ENCODE measurements at regions not wholly inside any gene's neighbourhood (a gene's known extent, or its start where the extent isn't known, plus 50 kb on each side); places are given as distances from the start of the nearest gene placed in this dataset.

- Mint-ChIP-seq H3K9me3 (ENCODE audit: low read depth) (peaks cover 3% of the 10 kb centered on the region), H3K4me1 (ENCODE audit: low read depth) (peaks cover 3% of the 10 kb centered on the region), H3K4me3 (ENCODE audit: low read depth) (no peak overlapping the region), H3K27ac (no peak overlapping the region), H3K36me3 (ENCODE audit: insufficient read depth) (no peaks in the 10 kb centered on the region), H3K27me3 (no peaks in the 10 kb centered on the region)
- DNase-seq (ENCODE audit: low spot score, unreplicated experiment): no peak
- TF ChIP-seq CTCF (IDR thresholded peaks at IDR 0.05; ENCODE audit: unreplicated experiment): no peak
These were observed 59.9 kb upstream of the DTNBP1 start for GRCh38 chr6:15722731-15723130.

- no peak for DNase-seq (ENCODE audit: low spot score, unreplicated experiment)
- Mint-ChIP-seq H3K9me3 (ENCODE audit: low read depth) (peaks cover 24% of the 10 kb centered on the region), H3K4me1 (ENCODE audit: low read depth) (no peaks in the 10 kb centered on the region), H3K27ac (no peak overlapping the region), H3K36me3 (ENCODE audit: insufficient read depth) (peaks cover 6% of the 10 kb centered on the region), H3K4me3 (ENCODE audit: low read depth) (no peak overlapping the region), H3K27me3 (peaks cover 2% of the 10 kb centered on the region)
- no peak for TF ChIP-seq CTCF (IDR thresholded peaks at IDR 0.05; ENCODE audit: unreplicated experiment)
These were observed 54.1 kb upstream of the DTNBP1 start for GRCh38 chr6:15716889-15717288.

GRCh38 chr6:15715851-15716250 lies 53.0 kb upstream of the DTNBP1 start:
- no peaks in the 10 kb centered on the region for H3K4me1 Mint-ChIP-seq (ENCODE audit: low read depth)
- no peak overlapping the region for H3K27ac Mint-ChIP-seq
- H3K9me3 Mint-ChIP-seq (ENCODE audit: low read depth): peaks cover 24% of the 10 kb centered on the region
- no peak for TF ChIP-seq CTCF (IDR thresholded peaks at IDR 0.05; ENCODE audit: unreplicated experiment)
- DNase-seq (ENCODE audit: low spot score, unreplicated experiment): no peak
- H3K27me3 Mint-ChIP-seq: peaks cover 2% of the 10 kb centered on the region
- peaks cover 6% of the 10 kb centered on the region for H3K36me3 Mint-ChIP-seq (ENCODE audit: insufficient read depth)
- no peak overlapping the region for H3K4me3 Mint-ChIP-seq (ENCODE audit: low read depth)

GRCh38 chr6:15715060-15715459 lies 52.2 kb upstream of the DTNBP1 start:
- no peak for DNase-seq (ENCODE audit: low spot score, unreplicated experiment)

GRCh38 chr6:15714658-15715057 lies 51.8 kb upstream of the DTNBP1 start:
- H3K4me3 Mint-ChIP-seq (ENCODE audit: low read depth): no peak overlapping the region
- H3K36me3 Mint-ChIP-seq (ENCODE audit: insufficient read depth): peaks cover 6% of the 10 kb centered on the region
- peaks cover 2% of the 10 kb centered on the region for H3K27me3 Mint-ChIP-seq
- TF ChIP-seq CTCF (IDR thresholded peaks at IDR 0.05; ENCODE audit: unreplicated experiment): no peak
- no peak for DNase-seq (ENCODE audit: low spot score, unreplicated experiment)
- H3K27ac Mint-ChIP-seq: no peak overlapping the region
- H3K4me1 Mint-ChIP-seq (ENCODE audit: low read depth): no peaks in the 10 kb centered on the region
- peaks cover 24% of the 10 kb centered on the region for H3K9me3 Mint-ChIP-seq (ENCODE audit: low read depth)

More at GRCh38 chr6:15715060-15715459, 52.2 kb upstream of the DTNBP1 start:
- Mint-ChIP-seq H3K9me3 (ENCODE audit: low read depth) (peaks cover 24% of the 10 kb centered on the region), H3K36me3 (ENCODE audit: insufficient read depth) (peaks cover 6% of the 10 kb centered on the region), H3K4me1 (ENCODE audit: low read depth) (no peaks in the 10 kb centered on the region), H3K27me3 (peaks cover 2% of the 10 kb centered on the region), H3K4me3 (ENCODE audit: low read depth) (no peak overlapping the region), H3K27ac (no peak overlapping the region)
- TF ChIP-seq CTCF (IDR thresholded peaks at IDR 0.05; ENCODE audit: unreplicated experiment): no peak
